C4-2B (cell line): ENCODE measurements at regions not wholly inside any gene's neighbourhood (a gene's known extent, or its start where the extent isn't known, plus 50 kb on each side); places are given as distances from the start of the nearest gene placed in this dataset.

Experiments
- ZFX ChIP-seq: fragments of 450-650 bp; IDR thresholded peaks from 2 replicates; pipeline ENCODE4 v1.6.1; 2017
- TF ChIP-seq, protein P1 (sequence below): fragments of 450-650 bp; conservative IDR thresholded peaks from 2 replicates; pipeline ENCODE4 v1.5.1; 2017; ENCODE audit warnings: mild to moderate bottlenecking

GRCh38 chr16:47877166-47877565 lies 278.6 kb downstream of the ABCC12 start:
- TF ChIP-seq, protein P1, sequence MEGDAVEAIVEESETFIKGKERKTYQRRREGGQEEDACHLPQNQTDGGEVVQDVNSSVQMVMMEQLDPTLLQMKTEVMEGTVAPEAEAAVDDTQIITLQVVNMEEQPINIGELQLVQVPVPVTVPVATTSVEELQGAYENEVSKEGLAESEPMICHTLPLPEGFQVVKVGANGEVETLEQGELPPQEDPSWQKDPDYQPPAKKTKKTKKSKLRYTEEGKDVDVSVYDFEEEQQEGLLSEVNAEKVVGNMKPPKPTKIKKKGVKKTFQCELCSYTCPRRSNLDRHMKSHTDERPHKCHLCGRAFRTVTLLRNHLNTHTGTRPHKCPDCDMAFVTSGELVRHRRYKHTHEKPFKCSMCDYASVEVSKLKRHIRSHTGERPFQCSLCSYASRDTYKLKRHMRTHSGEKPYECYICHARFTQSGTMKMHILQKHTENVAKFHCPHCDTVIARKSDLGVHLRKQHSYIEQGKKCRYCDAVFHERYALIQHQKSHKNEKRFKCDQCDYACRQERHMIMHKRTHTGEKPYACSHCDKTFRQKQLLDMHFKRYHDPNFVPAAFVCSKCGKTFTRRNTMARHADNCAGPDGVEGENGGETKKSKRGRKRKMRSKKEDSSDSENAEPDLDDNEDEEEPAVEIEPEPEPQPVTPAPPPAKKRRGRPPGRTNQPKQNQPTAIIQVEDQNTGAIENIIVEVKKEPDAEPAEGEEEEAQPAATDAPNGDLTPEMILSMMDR: no peak
- no peak for TF ChIP-seq ZFX
